H9 (cell line): ENCODE measurements at regions not wholly inside any gene's neighbourhood (a gene's known extent, or its start where the extent isn't known, plus 50 kb on each side); places are given as distances from the start of the nearest gene placed in this dataset.

Experiments used
- DNase-seq: peaks from one replicate; pipeline ENCODE4 v3.0.0-alpha.2; 2017
- H2AFZ ChIP-seq: one replicate; pipeline ENCODE4 v1.6.1; 2013; ENCODE audit warnings: mild to moderate bottlenecking, low read length, control low read depth, moderate library complexity
- H2AK5ac ChIP-seq: 2 replicates; pipeline ENCODE4 v1.6.1; 2013; ENCODE audit warnings: low read length, control low read depth, mixed read lengths; ENCODE audit not compliant: insufficient read length
- H2BK120ac ChIP-seq: one replicate; pipeline ENCODE4 v1.6.1; 2013; ENCODE audit warnings: low read depth, mild to moderate bottlenecking, low read length, control low read depth, inconsistent platforms; ENCODE audit not compliant: poor library complexity, severe bottlenecking
- H2BK12ac ChIP-seq: 2 replicates; pipeline ENCODE4 v1.6.1; 2013; ENCODE audit warnings: low read length, control low read depth, mixed read lengths, low read depth; ENCODE audit not compliant: insufficient read length
- H2BK15ac ChIP-seq: 2 replicates; pipeline ENCODE4 v1.6.1; 2013; ENCODE audit warnings: low read depth, low read length, control low read depth
- H2BK20ac ChIP-seq: one replicate; pipeline ENCODE4 v1.6.1; 2013; ENCODE audit warnings: low read depth, mild to moderate bottlenecking, low read length, control low read depth, inconsistent platforms; ENCODE audit not compliant: poor library complexity, severe bottlenecking
- H2BK5ac ChIP-seq: 2 replicates; pipeline ENCODE4 v1.6.1; 2013; ENCODE audit warnings: low read length, control low read depth, mixed read lengths; ENCODE audit not compliant: insufficient read length
- H3K14ac ChIP-seq: 2 replicates; pipeline ENCODE4 v1.6.1; 2013; ENCODE audit warnings: low read length, control low read depth; ENCODE audit not compliant: insufficient read depth
- H3K18ac ChIP-seq: 2 replicates; pipeline ENCODE4 v1.6.1; 2013; ENCODE audit warnings: low read depth, mild to moderate bottlenecking, mixed read lengths, low read length, control low read depth; ENCODE audit not compliant: insufficient read length
- H3K23ac ChIP-seq: 2 replicates; pipeline ENCODE4 v1.6.1; 2013; ENCODE audit warnings: low read length, control low read depth, mixed read lengths, low read depth; ENCODE audit not compliant: insufficient read length
- H3K23me2 ChIP-seq: 2 replicates; pipeline ENCODE4 v1.6.1; 2013; ENCODE audit warnings: low read depth, mild to moderate bottlenecking, mixed read lengths, low read length, control low read depth; ENCODE audit not compliant: insufficient read length, poor library complexity, severe bottlenecking
- H3K27ac ChIP-seq: 2 replicates; pipeline ENCODE4 v1.5.1; 2013; ENCODE audit warnings: low read length, control low read depth, mixed read lengths, low read depth; ENCODE audit not compliant: insufficient read length
- H3K27me3 ChIP-seq: 2 replicates; pipeline ENCODE4 v1.6.1; 2013; ENCODE audit warnings: low read length, control low read depth, inconsistent platforms; ENCODE audit not compliant: insufficient read depth
- H3K4ac ChIP-seq: 2 replicates; pipeline ENCODE4 v1.6.1; 2013; ENCODE audit warnings: low read depth, mild to moderate bottlenecking, control low read depth, inconsistent platforms, low read length, moderate library complexity
- H3K4me1 ChIP-seq: 2 replicates; pipeline ENCODE4 v1.6.1; 2013; ENCODE audit warnings: low read length, control low read depth, inconsistent platforms; ENCODE audit not compliant: insufficient read depth
- H3K4me2 ChIP-seq: 2 replicates; pipeline ENCODE4 v1.6.1; 2013; ENCODE audit warnings: low read length, control low read depth, mixed read lengths; ENCODE audit not compliant: insufficient read length, insufficient read depth
- H3K56ac ChIP-seq: 2 replicates; pipeline ENCODE4 v1.6.1; 2013; ENCODE audit warnings: low read depth, mild to moderate bottlenecking, mixed read lengths, low read length, control low read depth; ENCODE audit not compliant: insufficient read length
- H3K79me1 ChIP-seq: 2 replicates; pipeline ENCODE4 v1.6.1; 2013; ENCODE audit warnings: low read depth, mild to moderate bottlenecking, moderate library complexity, low read length, control low read depth, inconsistent platforms; ENCODE audit not compliant: insufficient read depth, poor library complexity, severe bottlenecking
- H3K79me2 ChIP-seq: 2 replicates; pipeline ENCODE4 v1.6.1; 2013; ENCODE audit warnings: low read length, control low read depth, inconsistent platforms; ENCODE audit not compliant: insufficient read depth
- H3K9ac ChIP-seq: 2 replicates; pipeline ENCODE4 v1.6.1; 2013; ENCODE audit warnings: low read length, control low read depth, mixed read lengths; ENCODE audit not compliant: insufficient read length; ENCODE audit errors: extremely low read depth
- H3K9me3 ChIP-seq: one replicate; pipeline ENCODE4 v1.6.1; 2013; ENCODE audit warnings: low read depth, low read length, inconsistent platforms; ENCODE audit not compliant: control insufficient read depth
- H3T11ph ChIP-seq: one replicate; pipeline ENCODE4 v1.6.1; 2013; ENCODE audit warnings: mild to moderate bottlenecking, low read length, control low read depth, inconsistent platforms
- H4K20me1 ChIP-seq: one replicate; pipeline ENCODE4 v1.6.1; 2013; ENCODE audit not compliant: control insufficient read depth, insufficient read length, insufficient read depth
- H4K5ac ChIP-seq: 2 replicates; pipeline ENCODE4 v1.6.1; 2013; ENCODE audit warnings: low read depth, mild to moderate bottlenecking, mixed read lengths, low read length, control low read depth; ENCODE audit not compliant: insufficient read length
- H4K8ac ChIP-seq: replicated peaks from 2 replicates; pipeline ENCODE4 v1.6.1; 2013; ENCODE audit warnings: low read length, control low read depth, mixed read lengths, low read depth; ENCODE audit not compliant: insufficient read length
- H4K91ac ChIP-seq: 2 replicates; pipeline ENCODE4 v1.6.1; 2013; ENCODE audit warnings: low read depth, mild to moderate bottlenecking, moderate library complexity, mixed read lengths, low read length, control low read depth; ENCODE audit not compliant: insufficient read length
- H3K27ac Mint-ChIP-seq, 3 experiments: 2 replicates in 2 of 3; 3 replicates in 1 of 3; pipeline ENCODE4 v1.8.0; 2020 to 2021; ENCODE audit warnings: mixed read lengths in 3 of 3, mild to moderate bottlenecking in 1 of 3, moderate library complexity in 1 of 3
- H3K27me3 Mint-ChIP-seq: 2 replicates; pipeline ENCODE4 v1.8.0; 2021; ENCODE audit warnings: low read depth, mild to moderate bottlenecking, moderate library complexity, mixed read lengths
- H3K36me3 Mint-ChIP-seq, 3 experiments: 2 replicates in 2 of 3; 3 replicates in 1 of 3; pipeline ENCODE4 v1.8.0; 2020 to 2021; ENCODE audit warnings: low read depth in 3 of 3, mixed read lengths in 3 of 3; ENCODE audit not compliant: insufficient read depth in 1 of 3
- H3K4me1 Mint-ChIP-seq, 2 experiments: 2 replicates each; pipeline ENCODE4 v1.8.0; 2020; ENCODE audit warnings: mixed read lengths in 2 of 2
- H3K4me3 Mint-ChIP-seq, 2 experiments: 2 replicates in 1 of 2; 3 replicates in 1 of 2; pipeline ENCODE4 v1.8.0; 2020 to 2021; ENCODE audit warnings: mild to moderate bottlenecking in 2 of 2, mixed read lengths in 2 of 2, moderate library complexity in 1 of 2
- H3K9me3 Mint-ChIP-seq, 2 experiments: 2 replicates in 1 of 2; 3 replicates in 1 of 2; pipeline ENCODE4 v1.8.0; 2020; ENCODE audit warnings: mild to moderate bottlenecking in 2 of 2, mixed read lengths in 2 of 2, moderate library complexity in 1 of 2
- CTCF ChIP-seq: fragments of 200-600 bp; sonication (generic); conservative IDR thresholded peaks from 3 replicates; pipeline ENCODE4 v1.8.0; 2021; ENCODE audit warnings: antibody characterized with exemption, mild to moderate bottlenecking
- WGBS: extraction: QIAGEN DNeasy Blood & Tissue Kit; methylation state at CpG from one replicate; pipeline ENCODE4 v1.1.7; 2013; ENCODE audit warnings: missing lambda C conversion rate, low lambda C conversion rate, mixed read lengths; ENCODE audit not compliant: insufficient read length; ENCODE audit errors: extremely low coverage; 5-methylcytosine and 5-hydroxymethylcytosine counted together

- WGBS: no CpG with 5 or more reads among the region's 4 CpGs
- no peak for TF ChIP-seq CTCF
- Histone ChIP-seq H3K9me3 (no peaks in the 10 kb centered on the region), H2AK5ac (no peak overlapping the region), H3K18ac (no peak overlapping the region), H3K9ac (no peak overlapping the region), H3K79me2 (no peaks in the 10 kb centered on the region), H4K8ac (no peak overlapping the region), H3K4ac (no peak overlapping the region), H4K5ac (no peak overlapping the region), H3K27ac (no peak overlapping the region), H4K91ac (no peak overlapping the region), H2BK15ac (no peak overlapping the region), H3T11ph (no peak overlapping the region), H3K14ac (no peak overlapping the region), H2BK20ac (no peak overlapping the region), H2BK12ac (no peak overlapping the region), H4K20me1 (no peaks in the 10 kb centered on the region), H3K23me2 (no peaks in the 10 kb centered on the region), H3K56ac (no peak overlapping the region), H3K27me3 (no peaks in the 10 kb centered on the region), H3K79me1 (no peaks in the 10 kb centered on the region), H2AFZ (no peak overlapping the region), H2BK5ac (no peak overlapping the region), H2BK120ac (no peak overlapping the region), H3K4me2 (no peak overlapping the region), H3K23ac (no peak overlapping the region), H3K4me1 (no peaks in the 10 kb centered on the region)
- no peak for DNase-seq
- H3K4me1 Mint-ChIP-seq: no peaks in the 10 kb centered on the region
- no peaks in the 10 kb centered on the region for H3K27me3 Mint-ChIP-seq
- H3K9me3 Mint-ChIP-seq: no peaks in the 10 kb centered on the region
- H3K4me3 Mint-ChIP-seq: no peak overlapping the region
- no peaks in the 10 kb centered on the region; a peak in 1 of 7 replicates for H3K36me3 Mint-ChIP-seq
- H3K27ac Mint-ChIP-seq: no peak overlapping the region
Measured at GRCh38 chr7:131148258-131148657, 179.4 kb upstream of the MKLN1 start.
